Erythroblast (primary cell): ENCODE measurements at regions not wholly inside any gene's neighbourhood (a gene's known extent, or its start where the extent isn't known, plus 50 kb on each side); places are given as distances from the start of the nearest gene placed in this dataset.

ENCODE experiments used
- DNase-seq, 2 experiments: peaks; one replicate each; lab custom pipeline; 2025; lab: John Stamatoyannopoulos, UW
- GATA1 ChIP-seq: IDR thresholded peaks from 2 replicates; pipeline ENCODE4 v1.6.1; 2011; ENCODE audit warnings: low read depth, mild to moderate bottlenecking, control low read depth, low read length, moderate library complexity
- POLR2A ChIP-seq: IDR thresholded peaks from 2 replicates; pipeline ENCODE4 v1.6.1; 2011; ENCODE audit warnings: mild to moderate bottlenecking, low read length

DNA sequence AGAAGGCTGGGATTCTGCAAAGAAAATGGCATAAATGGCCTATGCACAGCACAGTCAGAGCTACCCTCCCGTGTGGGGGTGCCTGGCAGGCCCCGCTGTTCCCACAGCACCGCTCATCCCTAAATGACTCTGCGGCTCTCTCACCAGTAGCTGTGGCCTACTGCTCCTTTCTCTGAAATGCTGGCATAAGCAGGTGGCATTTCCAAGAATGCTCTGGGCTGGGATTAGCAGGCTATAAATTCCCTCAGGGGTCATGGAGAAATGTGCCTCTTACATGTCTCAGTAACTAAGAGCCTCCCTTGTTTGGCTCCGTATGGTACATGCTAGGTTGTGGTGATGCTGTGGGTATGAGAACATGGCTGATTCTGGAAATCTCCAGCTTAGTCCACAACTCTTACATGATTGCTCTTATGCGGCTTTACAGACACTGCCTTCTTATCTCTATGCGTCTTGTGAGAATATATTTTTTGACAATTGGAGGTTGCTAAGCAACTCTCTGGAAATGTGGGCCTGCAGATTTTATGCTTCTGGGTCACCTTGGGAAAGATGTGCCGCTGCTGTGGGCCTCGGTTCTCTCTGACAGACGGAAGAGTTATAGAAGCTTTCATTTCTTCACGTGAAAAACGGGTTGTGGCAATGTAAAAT is 80.3 kb upstream of the GATA6 start:
- TF ChIP-seq GATA1 (no peak), POLR2A (no peak)
- DNase-seq = no peak

DNA sequence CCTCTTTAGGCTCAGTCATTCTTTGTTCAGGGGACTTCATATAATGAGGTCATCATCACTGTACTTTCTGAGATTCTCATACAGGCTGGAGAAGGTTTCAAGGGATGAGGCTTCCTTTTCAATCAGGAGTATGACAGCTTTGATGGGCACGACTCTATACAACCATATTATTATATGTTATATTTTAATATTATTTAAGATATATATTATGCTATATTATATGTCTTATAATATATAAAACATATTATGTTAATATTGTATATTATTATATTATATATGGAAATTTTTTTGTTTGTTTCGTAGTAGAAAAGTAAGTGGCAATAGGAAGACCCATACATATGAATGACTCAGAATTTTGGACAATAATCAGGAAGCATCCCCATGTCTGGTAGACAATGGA is 78.0 kb upstream of the GATA6 start:
- DNase-seq = no peak
- TF ChIP-seq POLR2A (no peak), GATA1 (no peak)

DNA sequence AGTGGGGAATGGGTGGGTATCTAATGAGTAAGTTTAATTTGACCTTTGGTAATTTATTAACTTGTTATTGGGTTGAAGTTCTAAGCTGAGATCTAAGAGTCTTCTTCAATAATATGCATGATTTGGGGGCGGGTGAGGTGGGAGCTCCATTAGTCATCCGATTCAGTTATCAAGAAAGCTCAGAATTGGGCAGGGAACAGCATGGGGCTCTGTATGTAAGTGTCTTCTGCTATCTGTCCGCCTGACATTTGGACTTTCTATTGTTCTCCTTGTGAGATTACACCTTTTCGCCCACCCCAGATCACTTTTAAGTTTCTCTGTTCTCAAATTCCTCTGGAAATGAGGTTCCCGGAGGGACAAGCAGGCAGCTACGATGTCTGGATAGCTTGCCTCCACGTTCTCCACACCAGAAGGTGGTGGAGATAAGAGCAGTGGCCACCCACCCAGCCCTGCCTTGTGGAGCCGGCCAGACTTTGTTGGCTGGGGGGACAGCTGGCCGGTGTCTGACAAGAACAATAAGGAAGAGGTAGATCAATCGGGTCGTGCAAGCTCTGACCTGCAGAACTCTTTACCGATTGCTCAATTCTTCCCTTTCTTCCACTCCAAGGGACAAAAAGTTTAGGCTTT is 75.5 kb upstream of the GATA6 start:
- peak; percentile 54 to 79 for DNase-seq

DNA sequence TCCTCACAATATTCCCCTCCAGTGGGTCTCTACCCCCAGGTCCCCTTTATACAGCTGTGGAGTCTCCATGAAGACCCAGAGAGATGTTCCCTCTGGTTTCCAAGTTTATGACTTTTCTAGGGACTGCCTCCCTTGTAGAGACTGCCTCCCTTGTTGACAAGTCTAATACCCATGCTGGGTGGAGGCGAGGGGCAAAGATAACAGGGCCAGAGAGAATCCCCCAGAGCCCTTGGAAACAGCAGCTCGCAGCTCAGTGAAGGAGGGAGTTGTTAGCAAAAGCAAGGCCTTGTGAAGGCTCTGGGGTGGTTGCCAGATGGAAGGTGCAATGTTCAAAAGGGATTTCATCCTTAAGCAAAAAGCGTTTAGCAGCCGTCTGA is 75.0 kb upstream of the GATA6 start:
- DNase-seq = no peak

More for the DNA sequence above, 75.5 kb upstream of the GATA6 start:
- TF ChIP-seq POLR2A (no peak), GATA1 (no peak)

DNA sequence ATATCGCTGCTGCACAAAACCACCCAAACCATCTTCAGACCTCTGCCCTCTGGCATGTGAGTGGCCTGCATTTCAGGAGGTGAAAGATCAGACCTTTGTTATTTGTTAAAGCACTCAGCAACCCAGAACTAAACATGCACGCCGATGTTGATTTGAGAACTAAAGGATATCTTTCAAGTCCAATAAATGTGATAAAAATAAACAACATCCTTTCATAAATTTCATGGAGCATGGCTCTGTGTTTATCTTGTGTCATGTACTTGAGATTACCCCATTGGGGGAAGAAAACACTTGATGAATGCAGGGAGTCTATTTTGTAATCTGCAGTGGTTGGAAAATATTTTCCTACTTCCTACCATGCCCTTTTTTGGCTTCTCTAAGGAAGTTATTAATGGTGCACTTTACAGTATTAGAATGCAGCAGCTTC is 70.8 kb upstream of the GATA6 start:
- no peak for TF ChIP-seq POLR2A
- TF ChIP-seq GATA1 = no peak
- no peak for DNase-seq

More for the DNA sequence above, 75.0 kb upstream of the GATA6 start:
- TF ChIP-seq GATA1 (no peak), POLR2A (no peak)

DNA sequence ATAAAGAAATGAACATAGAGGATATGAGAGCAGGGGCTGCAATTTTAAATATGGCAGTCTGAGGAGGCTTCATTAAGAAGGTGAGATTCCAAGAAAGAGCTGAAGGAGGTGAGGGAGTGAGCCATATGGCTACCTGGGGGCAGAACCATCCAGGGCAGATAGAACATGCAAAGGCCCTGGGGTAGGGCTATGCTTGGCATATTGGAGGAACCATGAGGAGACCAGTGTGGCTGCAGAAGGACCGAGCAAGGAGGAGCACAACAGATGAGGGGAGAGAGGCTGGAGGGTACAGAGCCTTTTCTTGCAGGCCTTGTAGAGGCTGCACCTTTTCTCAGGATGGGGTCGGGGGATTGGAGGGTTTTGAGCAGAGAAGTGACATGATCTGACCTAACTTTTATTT is 69.5 kb upstream of the GATA6 start:
- no peak for TF ChIP-seq POLR2A
- TF ChIP-seq GATA1 = no peak
- no peak for DNase-seq

DNA sequence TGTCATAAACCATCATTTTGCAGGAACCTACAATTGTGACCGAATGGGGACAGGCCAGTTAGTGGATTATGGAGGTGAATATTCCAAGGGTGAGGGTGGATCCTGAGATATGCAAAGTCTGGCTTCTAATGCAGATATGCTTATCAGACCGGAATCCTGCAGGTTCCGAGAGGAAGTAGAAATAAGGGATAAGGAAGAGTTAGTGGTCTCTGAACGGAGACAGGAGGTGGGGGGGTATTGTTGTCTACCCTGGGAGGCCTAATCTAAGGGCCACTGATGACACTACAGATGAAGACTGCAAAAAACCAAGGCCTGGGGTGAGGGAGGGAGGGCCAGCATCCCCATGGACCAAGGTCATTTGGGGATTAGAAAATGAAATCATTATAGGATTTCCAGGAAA is 67.7 kb upstream of the GATA6 start:
- no peak for DNase-seq
- TF ChIP-seq GATA1 (no peak), POLR2A (no peak)

DNA sequence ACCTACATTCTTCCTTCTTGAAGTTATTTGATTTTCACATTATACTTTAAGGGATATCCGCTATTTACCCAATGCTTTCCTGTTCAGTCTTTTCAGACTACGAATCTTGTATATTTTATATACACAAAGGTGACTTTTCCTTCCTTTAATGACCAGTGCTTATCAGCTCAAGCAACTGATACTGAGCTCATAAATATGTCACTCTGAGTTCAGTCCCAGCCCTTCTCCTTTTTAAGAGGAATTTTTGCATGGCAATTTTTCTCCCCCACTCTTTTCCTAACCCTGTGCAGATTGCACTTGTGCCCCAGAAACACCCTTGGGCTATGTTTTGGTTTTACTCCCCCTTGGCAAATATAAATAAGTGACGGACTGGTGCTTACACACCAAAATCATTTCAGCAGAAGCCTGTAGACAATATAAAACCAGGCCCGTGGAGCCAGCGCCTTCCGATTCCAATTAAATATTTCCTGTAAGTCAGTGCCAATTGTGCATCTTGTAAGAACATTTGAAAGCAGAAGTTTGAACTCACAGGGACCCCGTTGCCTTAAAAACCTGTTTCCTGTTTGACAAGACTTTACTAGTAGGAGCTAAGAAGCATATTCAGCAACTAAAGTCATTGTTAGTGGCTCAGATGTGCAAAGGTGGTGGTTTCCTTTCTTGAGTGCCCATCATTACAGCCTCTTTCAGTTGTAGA is 66.3 kb upstream of the GATA6 start:
- no peak for DNase-seq
- no peak for TF ChIP-seq POLR2A
- TF ChIP-seq GATA1 = no peak

DNA sequence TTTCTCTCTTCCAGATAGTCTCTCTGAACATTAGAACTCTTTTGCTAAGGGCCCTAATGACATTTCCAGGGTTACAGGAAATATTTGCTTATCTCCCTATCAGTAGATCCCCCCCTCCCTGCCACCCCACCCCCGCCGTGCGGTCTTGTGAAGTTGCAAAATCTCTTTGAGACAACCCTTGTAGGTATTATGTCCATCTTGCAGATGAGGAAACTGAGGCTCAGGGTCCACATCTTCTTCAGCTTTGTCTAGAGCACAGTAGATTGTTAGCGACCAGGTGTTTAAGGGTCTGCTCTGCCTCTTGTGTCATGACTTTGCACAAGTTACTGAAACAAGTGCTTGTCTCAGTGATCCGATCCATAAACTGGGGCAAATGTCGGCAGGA is 65.8 kb upstream of the GATA6 start:
- DNase-seq = no peak
- TF ChIP-seq GATA1 (no peak), POLR2A (no peak)

DNA sequence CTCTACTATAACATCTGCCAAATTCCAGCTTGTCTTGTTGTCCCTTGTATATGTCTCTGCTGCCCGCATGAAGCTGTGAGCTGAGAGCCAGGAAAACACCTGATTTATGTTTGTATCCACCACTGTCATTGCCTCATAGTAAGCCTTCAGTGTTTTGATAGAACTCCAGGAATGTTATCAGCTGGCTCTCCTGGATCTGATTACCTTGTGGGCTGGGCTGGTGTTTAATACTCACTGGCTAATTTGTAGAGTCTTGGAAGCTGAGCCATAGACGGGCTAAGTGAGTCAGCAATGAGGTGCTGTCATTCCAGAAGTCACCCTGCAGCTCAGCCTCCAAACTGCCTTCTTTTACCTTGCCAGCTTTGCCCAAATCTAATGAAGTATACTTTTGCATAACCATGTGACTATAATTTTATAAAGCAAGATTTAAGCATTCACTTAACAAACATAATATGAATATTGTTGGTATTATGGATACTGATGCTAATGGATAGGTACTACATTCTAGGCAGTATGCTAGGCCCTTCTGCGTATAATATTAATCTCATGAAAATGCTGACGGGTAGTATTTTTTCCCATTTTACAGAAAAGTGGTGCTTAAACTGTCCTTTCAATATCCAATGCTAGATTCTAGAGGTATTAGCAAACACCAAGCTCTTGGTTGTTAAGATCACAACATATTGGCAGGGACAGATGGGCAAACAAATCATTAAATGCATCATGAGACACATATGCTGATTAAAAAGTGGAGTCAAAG is 62.7 kb upstream of the GATA6 start:
- TF ChIP-seq GATA1 = no peak
- no peak for TF ChIP-seq POLR2A
- DNase-seq = no peak

DNA sequence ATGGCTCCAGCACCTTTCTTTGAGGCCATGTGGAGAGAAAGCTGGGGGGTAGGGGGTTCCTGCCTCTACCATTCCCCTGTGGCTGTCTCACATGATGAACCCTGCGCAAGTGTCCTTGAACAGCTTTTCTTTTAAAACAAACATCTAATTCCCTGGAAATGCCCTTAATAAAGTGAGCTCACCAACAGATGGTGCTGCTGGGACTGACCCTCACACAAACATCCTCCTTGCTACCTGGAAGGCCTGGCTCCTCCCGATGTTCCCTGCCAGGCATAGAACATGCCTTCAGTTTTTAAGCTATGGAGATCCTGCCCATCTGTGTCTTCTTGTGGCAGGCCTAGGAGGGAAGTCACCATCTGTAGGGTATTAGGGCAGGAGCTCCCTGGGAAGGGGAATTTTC is 60.7 kb upstream of the GATA6 start:
- no peak for TF ChIP-seq POLR2A
- TF ChIP-seq GATA1 = no peak
- no peak for DNase-seq

DNA sequence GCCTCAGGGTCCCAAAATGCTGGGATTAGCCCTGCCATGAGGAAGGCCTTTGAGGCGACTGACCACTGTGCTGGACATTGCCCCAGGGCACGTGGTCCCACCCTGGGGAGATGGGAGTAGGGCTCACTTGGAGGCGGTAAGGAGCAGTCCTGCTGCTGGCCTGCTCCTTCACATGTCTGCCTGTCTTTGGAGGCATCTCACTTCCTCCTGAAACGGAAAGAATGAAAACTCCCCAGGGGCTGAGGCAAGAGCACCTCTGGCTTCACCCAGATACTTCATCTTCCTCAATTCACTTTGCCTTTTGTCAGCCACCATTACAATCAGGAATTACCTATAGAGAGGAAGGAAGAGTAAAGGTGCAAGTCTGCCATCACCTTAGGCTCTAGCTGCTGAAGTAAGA is 59.9 kb upstream of the GATA6 start:
- TF ChIP-seq GATA1 (no peak), POLR2A (no peak)

DNA sequence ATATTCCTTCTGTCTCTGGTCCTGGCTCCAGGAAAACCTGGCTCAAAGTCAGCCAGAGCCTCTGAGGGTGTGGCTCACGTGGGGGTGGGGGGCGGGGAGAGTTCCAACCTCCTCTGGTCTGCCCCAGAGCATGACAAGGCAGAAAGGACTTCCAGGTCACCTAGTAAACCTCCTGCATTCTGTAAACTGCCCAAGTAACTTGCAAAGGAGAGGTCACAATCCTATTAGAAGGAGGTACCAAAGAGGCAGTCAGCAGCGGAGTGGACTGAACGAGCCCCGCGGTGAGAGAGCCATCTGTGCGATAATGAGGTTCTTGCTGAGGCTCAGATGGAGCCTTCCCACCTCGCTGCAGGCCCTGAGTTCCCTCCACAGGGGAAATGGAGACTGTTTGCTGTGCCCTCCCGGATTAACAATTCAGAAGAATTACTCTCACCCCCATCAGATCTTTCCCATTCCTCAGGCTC is 58.9 kb upstream of the GATA6 start:
- DNase-seq = peak in 1 of 2 experiments; percentile 15
- TF ChIP-seq GATA1 (no peak), POLR2A (no peak)

More for the DNA sequence above, 59.9 kb upstream of the GATA6 start:
- DNase-seq = no peak

DNA sequence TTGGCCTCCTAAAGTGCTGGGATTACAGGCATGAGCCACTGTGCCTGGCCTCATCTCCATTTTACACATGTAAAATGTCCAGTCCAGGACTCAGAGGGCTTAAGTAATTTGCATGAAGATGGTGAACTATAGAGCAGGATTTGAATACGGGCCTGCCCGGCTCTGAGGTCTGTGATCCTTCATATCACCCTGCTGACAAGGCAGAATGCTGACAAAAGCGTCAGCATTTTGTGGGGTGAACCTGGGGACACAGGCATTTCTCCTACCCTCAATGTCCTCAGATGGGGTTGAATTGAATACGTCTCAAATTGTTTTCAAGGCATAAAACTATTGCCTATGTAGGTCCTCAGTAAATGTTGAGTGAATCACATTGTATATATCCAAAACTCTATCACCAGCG is 57.2 kb upstream of the GATA6 start:
- DNase-seq = no peak
- TF ChIP-seq GATA1 (no peak), POLR2A (no peak)
